SH-SY5Y (cell line): ENCODE measurements at regions not wholly inside any gene's neighbourhood (a gene's known extent, or its start where the extent isn't known, plus 50 kb on each side); places are given as distances from the start of the nearest gene placed in this dataset.

Source experiments
- GATA2 ChIP-seq: IDR thresholded peaks from 2 replicates; pipeline ENCODE4 v1.6.1; 2011; ENCODE audit warnings: mild to moderate bottlenecking, low read depth, low read length
- GATA3 ChIP-seq: IDR thresholded peaks from 2 replicates; pipeline ENCODE4 v1.6.1; 2011; ENCODE audit warnings: low read depth, mild to moderate bottlenecking, low read length, moderate library complexity

DNA sequence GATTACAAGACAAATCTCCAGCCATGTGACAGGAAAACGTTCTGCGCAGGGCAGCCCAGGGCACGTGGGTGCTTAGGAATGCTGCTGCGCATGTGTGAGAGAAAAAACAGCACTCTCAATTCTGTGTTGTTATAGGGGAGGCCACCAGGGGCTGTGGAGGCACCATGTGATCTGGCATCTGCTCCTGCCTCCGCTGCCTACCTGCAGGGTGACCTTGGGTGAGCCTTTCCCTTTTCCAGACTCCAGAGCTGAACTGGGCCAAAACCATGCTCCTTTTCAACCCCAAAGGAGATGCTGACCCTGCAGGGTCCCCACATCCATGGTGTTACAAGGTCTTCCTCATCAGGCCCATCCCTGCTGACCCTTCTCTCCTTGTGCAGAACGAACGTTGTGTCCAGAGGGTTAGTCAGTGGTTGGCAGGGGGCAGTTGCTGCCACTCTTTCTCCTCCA lies 81.5 kb upstream of the RASGRF1 start:
- no peak for TF ChIP-seq GATA3
- no peak for TF ChIP-seq GATA2
